ENCODE measurements at regions not wholly inside any gene's neighbourhood (a gene's known extent, or its start where the extent isn't known, plus 50 kb on each side); places are given as distances from the start of the nearest gene placed in this dataset.

- Histone ChIP-seq H3K4me3 (ENCODE audit: insufficient read depth, low read depth, low read length) (no peak overlapping the region), H3K27me3 (ENCODE audit: control insufficient read depth, insufficient read depth, low read length) (no peaks in the 10 kb centered on the region), H3K36me3 (replicated peaks; ENCODE audit: control insufficient read depth, insufficient read depth, low read length) (no peaks in the 10 kb centered on the region)
- DNase-seq = peak; percentile 30
These were observed 582.9 kb downstream of the BRD1 start for GRCh38 chr22:49244466-49245420.

DNA sequence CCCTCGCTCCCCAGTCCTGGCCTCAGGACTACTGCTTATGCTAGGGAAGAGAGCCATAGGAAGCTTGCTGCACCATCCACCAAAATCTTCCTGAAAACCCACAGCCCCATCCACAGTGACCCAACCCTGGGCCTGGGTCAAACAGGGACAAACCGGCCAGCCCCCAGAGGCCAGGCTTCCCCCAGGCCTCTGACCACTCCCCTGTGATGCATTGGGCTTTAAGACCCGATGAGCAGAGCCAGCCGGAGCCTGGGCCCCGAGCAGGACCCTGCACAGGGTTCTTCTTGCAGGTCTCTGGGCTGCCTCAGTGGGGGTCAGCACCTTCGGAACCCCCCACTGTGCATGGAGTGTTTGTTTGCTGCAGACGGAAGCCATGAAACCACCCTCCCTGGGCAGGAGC, 583.7 kb downstream of the BRD1 start:
- Histone ChIP-seq H3K27me3 (ENCODE audit: control insufficient read depth, insufficient read depth, low read length) (no peaks in the 10 kb centered on the region), H3K36me3 (replicated peaks; ENCODE audit: control insufficient read depth, insufficient read depth, low read length) (no peaks in the 10 kb centered on the region), H3K4me3 (ENCODE audit: insufficient read depth, low read depth, low read length) (no peak overlapping the region)
- DNase-seq = no peak

DNA sequence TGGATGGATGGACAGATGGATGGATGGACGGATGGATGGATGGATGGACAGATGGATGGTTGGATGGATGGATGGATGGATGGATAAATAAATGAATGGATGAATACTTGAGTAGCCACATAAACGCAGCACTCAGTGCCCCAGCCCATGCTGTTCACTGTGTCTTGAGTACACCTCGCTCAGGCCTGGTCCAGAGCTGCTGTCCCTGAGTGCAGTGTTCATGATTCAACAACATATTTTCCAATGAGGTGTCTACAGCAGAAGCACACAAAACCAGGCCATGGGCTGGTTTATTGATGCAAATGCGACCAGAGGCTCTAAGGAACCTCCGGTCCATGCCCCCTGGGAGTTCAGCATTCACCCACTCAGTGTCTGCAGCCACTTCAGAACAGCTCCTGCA, 584.3 kb downstream of the BRD1 start:
- no peak for DNase-seq
- no peak overlapping the region for H3K4me3 ChIP-seq (ENCODE audit: insufficient read depth, low read depth, low read length)
- no peaks in the 10 kb centered on the region for H3K27me3 ChIP-seq (ENCODE audit: control insufficient read depth, insufficient read depth, low read length)
- H3K36me3 ChIP-seq (replicated peaks; ENCODE audit: control insufficient read depth, insufficient read depth, low read length) = no peaks in the 10 kb centered on the region

GRCh38 chr22:49242480-49242879, 585.2 kb downstream of the BRD1 start:
- no peak overlapping the region for H3K4me3 ChIP-seq (ENCODE audit: insufficient read depth, low read depth, low read length)
- no peak for DNase-seq
- H3K27me3 ChIP-seq (ENCODE audit: control insufficient read depth, insufficient read depth, low read length) = no peaks in the 10 kb centered on the region
- H3K36me3 ChIP-seq (replicated peaks; ENCODE audit: control insufficient read depth, insufficient read depth, low read length) = no peaks in the 10 kb centered on the region

DNA sequence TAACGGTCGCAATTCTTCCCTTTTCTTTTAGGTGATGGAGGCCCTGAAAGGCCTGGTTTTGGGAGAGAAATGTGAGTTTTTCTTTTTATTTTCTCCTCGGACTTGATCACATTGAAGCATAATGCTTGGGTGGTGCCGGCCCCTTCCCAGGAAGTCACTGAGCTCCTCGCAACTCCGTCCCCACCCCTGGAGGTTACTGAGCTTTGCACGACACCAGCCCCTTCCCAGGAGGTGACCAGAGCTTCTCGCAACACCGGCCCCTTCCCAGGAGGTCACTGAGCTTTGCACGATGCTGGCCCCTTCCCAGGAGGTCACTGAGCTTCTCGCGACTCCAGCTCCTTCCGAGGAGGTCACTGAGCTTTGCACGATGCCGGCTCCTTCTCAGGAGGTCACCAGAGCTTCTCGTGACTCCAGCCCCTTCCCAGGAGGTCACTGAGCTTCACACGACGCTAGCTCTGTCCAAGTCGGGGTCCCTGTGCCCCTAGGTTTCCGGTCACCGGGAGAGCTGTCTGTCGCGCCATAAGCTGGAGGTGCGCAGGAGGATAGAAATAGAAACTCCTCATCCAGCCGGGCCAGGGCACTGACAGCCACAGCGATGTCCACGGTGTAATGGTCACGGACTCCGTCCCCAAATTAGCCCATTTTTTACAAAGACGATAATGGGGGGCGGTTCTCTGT, 586.4 kb downstream of the BRD1 start:
- H3K4me3 ChIP-seq (ENCODE audit: insufficient read depth, low read depth, low read length) = no peak overlapping the region
- H3K36me3 ChIP-seq (replicated peaks; ENCODE audit: control insufficient read depth, insufficient read depth, low read length) = no peaks in the 10 kb centered on the region
- DNase-seq = no peak
- no peaks in the 10 kb centered on the region for H3K27me3 ChIP-seq (ENCODE audit: control insufficient read depth, insufficient read depth, low read length)

GRCh38 chr22:49240472-49240871, 587.2 kb downstream of the BRD1 start:
- peak; percentile 20 for DNase-seq
- Histone ChIP-seq H3K27me3 (ENCODE audit: control insufficient read depth, insufficient read depth, low read length) (no peaks in the 10 kb centered on the region), H3K4me3 (ENCODE audit: insufficient read depth, low read depth, low read length) (no peak overlapping the region), H3K36me3 (replicated peaks; ENCODE audit: control insufficient read depth, insufficient read depth, low read length) (no peaks in the 10 kb centered on the region)

DNA sequence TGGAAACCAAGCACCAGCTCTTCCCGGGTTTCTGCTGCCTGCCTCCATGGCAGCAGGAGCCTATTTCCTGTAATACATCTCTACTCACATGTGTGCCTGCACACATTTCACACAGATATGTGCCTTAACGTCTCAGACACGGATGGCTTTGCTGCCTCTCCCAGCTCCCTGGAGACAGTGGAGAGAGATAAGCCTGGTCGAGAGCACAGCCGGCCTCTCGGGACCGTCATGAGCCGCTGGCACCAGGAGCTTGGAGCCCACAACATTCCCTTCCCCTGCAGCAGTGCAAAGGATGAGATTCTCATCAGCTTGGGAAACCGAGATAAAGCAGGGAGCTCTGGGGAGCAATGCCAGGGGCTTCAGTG, 587.7 kb downstream of the BRD1 start:
- Histone ChIP-seq H3K36me3 (replicated peaks; ENCODE audit: control insufficient read depth, insufficient read depth, low read length) (no peaks in the 10 kb centered on the region), H3K27me3 (ENCODE audit: control insufficient read depth, insufficient read depth, low read length) (no peaks in the 10 kb centered on the region)

DNA sequence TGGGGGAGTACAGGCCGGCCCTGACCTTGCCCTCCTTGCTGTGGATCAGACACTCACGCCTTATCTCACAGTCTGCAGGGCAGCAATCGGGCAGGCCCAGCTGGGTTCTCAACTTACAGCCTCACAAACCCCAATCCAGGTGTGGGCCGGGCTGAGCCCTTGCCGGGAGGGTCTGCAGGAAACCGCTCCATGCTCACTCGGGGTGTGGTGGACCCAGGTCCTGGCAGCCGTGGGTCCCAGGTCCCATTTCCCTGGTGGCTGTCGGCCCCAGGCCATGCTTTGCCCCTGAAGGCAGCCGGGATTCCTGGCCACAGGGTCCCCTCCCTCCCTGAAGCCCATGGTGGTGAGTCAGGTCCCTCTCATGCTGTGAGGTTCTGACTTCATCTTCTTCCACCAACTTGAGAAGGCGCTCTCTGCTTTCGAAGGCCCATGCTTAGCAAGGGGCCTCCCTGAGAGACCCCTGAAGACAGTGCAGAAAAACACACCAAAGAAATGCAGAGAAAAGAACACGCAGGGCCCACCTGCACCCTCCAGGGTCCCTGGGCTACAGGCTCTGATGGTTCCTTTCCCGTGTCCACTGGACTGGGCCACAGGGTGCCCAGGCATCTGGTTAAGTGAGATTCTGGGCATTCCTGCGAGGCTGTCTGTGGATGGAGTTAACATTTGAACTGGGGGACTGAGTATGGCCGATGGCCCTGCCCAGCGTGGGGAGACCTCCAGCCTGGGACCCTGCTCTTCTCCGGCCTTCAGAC, 588.2 kb downstream of the BRD1 start:
- Histone ChIP-seq H3K4me3 (ENCODE audit: insufficient read depth, low read depth, low read length) (no peak overlapping the region), H3K36me3 (replicated peaks; ENCODE audit: control insufficient read depth, insufficient read depth, low read length) (no peaks in the 10 kb centered on the region), H3K27me3 (ENCODE audit: control insufficient read depth, insufficient read depth, low read length) (no peaks in the 10 kb centered on the region)
- peak; percentile 24 for DNase-seq

More for the DNA sequence above, 587.7 kb downstream of the BRD1 start:
- H3K4me3 ChIP-seq (ENCODE audit: insufficient read depth, low read depth, low read length) = no peak overlapping the region
- no peak for DNase-seq

DNA sequence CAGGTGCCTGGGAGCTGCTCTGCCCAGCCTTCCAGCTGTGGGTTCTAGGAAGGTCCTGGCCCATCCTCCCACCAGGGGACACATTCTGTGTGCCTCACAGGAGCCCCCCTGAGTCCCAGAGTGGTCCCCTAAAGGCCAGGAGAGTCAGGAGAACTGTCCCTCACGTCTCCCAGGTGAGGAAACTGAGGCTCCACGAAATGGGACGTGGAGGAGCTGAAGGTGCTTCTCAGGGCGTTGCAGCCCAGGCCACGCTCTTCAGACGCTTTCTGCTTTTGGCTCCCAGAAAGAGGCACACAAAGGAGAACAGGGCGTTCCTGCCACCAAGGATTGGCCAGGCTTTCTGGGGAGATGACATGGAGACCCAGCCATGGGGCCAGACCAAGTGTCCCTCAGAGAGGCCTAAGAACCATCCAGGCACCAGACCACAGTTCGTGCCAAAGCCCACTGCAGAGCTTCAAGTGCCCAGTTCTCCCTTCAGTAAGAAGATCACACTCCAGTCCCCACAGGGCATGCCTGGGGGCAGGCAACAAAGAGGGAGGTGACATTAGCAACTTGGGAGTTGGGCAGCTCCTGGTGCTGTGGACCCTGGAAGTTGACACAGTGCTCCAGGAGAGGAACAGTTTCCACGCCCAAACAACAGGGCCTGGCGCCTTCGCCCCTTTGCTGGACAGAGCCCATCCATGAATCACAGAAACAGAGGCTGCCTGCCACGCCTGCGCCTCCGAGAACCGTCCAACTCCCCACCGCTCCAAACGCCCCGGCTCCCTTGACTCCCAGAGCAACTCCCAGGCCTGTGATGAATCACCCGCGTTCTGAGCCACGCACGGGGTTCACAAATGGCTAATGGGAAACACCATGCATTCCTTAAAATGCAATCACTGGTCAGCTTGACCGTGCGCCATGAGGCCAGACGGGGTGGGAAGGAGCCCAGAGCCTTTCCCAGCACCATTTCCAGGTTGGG, 589.2 kb downstream of the BRD1 start:
- Histone ChIP-seq H3K4me3 (ENCODE audit: insufficient read depth, low read depth, low read length) (no peak overlapping the region), H3K27me3 (ENCODE audit: control insufficient read depth, insufficient read depth, low read length) (no peaks in the 10 kb centered on the region), H3K36me3 (replicated peaks; ENCODE audit: control insufficient read depth, insufficient read depth, low read length) (no peaks in the 10 kb centered on the region)
- peak; percentile 23 for DNase-seq

- H3K4me3 ChIP-seq (ENCODE audit: insufficient read depth, low read depth, low read length) = no peak overlapping the region
- peak; percentile 14 for DNase-seq
- H3K36me3 ChIP-seq (replicated peaks; ENCODE audit: control insufficient read depth, insufficient read depth, low read length) = no peaks in the 10 kb centered on the region
- H3K27me3 ChIP-seq (ENCODE audit: control insufficient read depth, insufficient read depth, low read length) = no peaks in the 10 kb centered on the region
These were observed 590.0 kb downstream of the BRD1 start for GRCh38 chr22:49237703-49238102.

- Histone ChIP-seq H3K36me3 (replicated peaks; ENCODE audit: control insufficient read depth, insufficient read depth, low read length) (no peaks in the 10 kb centered on the region), H3K4me3 (ENCODE audit: insufficient read depth, low read depth, low read length) (no peak overlapping the region), H3K27me3 (ENCODE audit: control insufficient read depth, insufficient read depth, low read length) (no peaks in the 10 kb centered on the region)
- peak; percentile 11 for DNase-seq
These were observed 590.4 kb downstream of the BRD1 start for GRCh38 chr22:49237279-49237678.

DNA sequence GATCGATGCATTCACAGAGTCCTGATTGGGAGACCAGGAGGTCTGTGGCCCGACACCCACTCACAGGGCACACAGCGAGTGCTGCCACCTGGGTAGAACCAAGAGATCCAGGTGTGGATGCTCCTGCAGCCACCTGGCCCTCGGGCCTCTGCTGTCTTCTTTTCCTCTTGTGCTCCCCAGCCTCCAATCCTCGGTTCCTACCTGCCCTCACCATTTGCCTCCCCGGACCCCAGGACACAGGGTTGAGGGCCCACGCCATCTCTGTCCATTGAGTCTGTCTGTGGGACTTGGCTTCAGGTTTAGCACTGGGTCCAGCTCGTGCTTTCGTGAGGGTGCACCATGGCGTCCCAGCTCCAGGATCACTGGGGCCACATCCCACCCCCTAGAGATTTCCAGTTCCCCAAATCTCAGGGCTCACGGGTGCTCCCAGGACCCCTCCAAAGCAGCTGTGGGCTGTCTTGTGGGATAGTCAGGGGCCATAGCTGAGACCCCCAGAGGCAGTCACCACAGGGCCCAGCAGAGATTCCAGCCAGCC, 591.1 kb downstream of the BRD1 start:
- peak; percentile 15 for DNase-seq
- Histone ChIP-seq H3K4me3 (ENCODE audit: insufficient read depth, low read depth, low read length) (no peak overlapping the region), H3K36me3 (replicated peaks; ENCODE audit: control insufficient read depth, insufficient read depth, low read length) (no peaks in the 10 kb centered on the region), H3K27me3 (ENCODE audit: control insufficient read depth, insufficient read depth, low read length) (no peaks in the 10 kb centered on the region)

- DNase-seq = peak; percentile 55
- Histone ChIP-seq H3K4me3 (ENCODE audit: insufficient read depth, low read depth, low read length) (no peak overlapping the region), H3K27me3 (ENCODE audit: control insufficient read depth, insufficient read depth, low read length) (no peaks in the 10 kb centered on the region), H3K36me3 (replicated peaks; ENCODE audit: control insufficient read depth, insufficient read depth, low read length) (no peaks in the 10 kb centered on the region)
These were observed 592.0 kb downstream of the BRD1 start for GRCh38 chr22:49235463-49236300.

Measured in H7 (cell line).